NT2/D1 (cell line): ENCODE measurements at regions not wholly inside any gene's neighbourhood (a gene's known extent, or its start where the extent isn't known, plus 50 kb on each side); places are given as distances from the start of the nearest gene placed in this dataset.

Experiments used
- DNase-seq: peaks from one replicate; pipeline ENCODE4 v3.0.0-alpha.2; 2011; ENCODE audit warnings: low read depth, low spot score
- H3K27me3 ChIP-seq: 2 replicates; pipeline ENCODE4 v1.6.0; 2011; ENCODE audit warnings: mild to moderate bottlenecking; ENCODE audit not compliant: insufficient read length, insufficient read depth
- H3K36me3 ChIP-seq: 2 replicates; pipeline ENCODE4 v1.6.1; 2011; ENCODE audit warnings: mild to moderate bottlenecking, low read length, mixed read lengths; ENCODE audit not compliant: insufficient read depth, insufficient read length
- H3K4me1 ChIP-seq: 2 replicates; pipeline ENCODE4 v1.5.1; 2011; ENCODE audit not compliant: insufficient read depth, insufficient read length
- H3K4me3 ChIP-seq: 2 replicates; pipeline ENCODE4 v1.5.1; 2011; ENCODE audit warnings: low read depth; ENCODE audit not compliant: insufficient read length
- H3K9ac ChIP-seq: 2 replicates; pipeline ENCODE4 v1.6.0; 2011; ENCODE audit warnings: low read depth; ENCODE audit not compliant: insufficient read length
- H3K9me3 ChIP-seq: 2 replicates; pipeline ENCODE4 v1.5.1; 2011; ENCODE audit warnings: mild to moderate bottlenecking, low read length; ENCODE audit not compliant: insufficient read depth
- SUZ12 ChIP-seq: IDR thresholded peaks from 2 replicates; pipeline ENCODE4 v1.6.1; 2011; ENCODE audit not compliant: insufficient read length, insufficient read depth; ENCODE audit errors: extremely low read depth
- YY1 ChIP-seq: IDR thresholded peaks from 2 replicates; pipeline ENCODE4 v1.6.1; 2011; ENCODE audit not compliant: insufficient read length, insufficient read depth
- ZNF274 ChIP-seq: IDR thresholded peaks from 2 replicates; pipeline ENCODE4 v1.6.1; 2011; ENCODE audit warnings: mild to moderate bottlenecking, low read depth, low read length

DNA sequence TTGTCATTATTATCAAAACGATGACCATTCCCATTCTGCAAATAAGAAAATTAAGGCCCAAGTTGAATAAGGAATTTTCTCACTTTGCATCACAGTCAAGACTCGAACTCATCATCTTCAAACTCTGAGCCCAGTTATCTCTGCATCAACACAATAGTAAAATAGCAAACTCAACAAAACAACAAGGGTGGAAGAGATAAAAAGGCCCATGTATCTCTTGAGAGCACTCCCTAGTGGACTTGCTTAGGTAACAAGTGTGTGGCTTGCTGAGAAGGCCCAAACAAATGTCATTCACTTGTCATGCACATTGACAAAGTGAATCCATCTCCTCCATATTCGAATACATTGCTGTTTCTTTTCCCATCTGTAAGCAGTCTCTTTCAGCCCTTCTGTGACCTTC lies 412.0 kb upstream of the MAF start:
- H3K4me3 ChIP-seq = no peak overlapping the region
- DNase-seq = no peak
- H3K27me3 ChIP-seq = no peaks in the 10 kb centered on the region
- TF ChIP-seq ZNF274 (no peak), SUZ12 (no peak), YY1 (no peak)
- no peaks in the 10 kb centered on the region for H3K36me3 ChIP-seq
- no peaks in the 10 kb centered on the region for H3K9me3 ChIP-seq
- H3K4me1 ChIP-seq = no peaks in the 10 kb centered on the region
- no peak overlapping the region for H3K9ac ChIP-seq

DNA sequence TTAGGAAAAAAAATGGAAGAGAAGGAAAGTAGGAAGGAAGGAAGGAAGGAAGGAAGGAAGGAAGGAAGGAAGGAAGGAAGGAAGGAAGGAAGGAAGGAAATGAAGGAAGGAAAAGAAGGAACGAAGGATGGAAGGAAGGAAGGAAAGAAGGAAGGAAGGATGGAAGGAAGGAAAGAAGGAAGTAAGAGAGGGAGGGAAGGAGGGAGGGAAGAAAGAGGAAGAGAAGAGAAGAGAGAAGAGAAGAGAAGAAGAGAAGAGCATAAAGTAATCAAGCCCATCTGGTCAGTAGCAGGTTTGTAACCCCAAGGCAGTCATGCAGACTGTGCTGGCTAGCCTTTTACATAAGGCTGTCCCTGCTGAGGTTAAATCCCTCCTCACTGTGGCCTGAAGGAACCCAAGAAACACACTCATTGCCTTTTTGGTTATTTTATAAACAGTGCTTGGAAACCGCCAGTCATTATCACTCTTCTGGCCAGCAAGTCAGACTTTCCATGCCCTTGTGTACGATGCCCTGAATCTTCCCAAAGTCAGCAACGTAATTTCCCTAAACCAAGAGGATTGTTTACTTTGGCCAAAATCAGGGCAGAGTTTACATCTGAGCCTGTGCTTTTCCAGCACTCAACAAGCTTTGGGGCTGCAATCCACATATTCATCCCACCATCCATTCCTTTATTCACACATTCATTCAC lies 409.6 kb upstream of the MAF start:
- Histone ChIP-seq H3K9me3 (no peaks in the 10 kb centered on the region), H3K4me1 (no peaks in the 10 kb centered on the region), H3K27me3 (no peaks in the 10 kb centered on the region), H3K36me3 (no peaks in the 10 kb centered on the region), H3K9ac (no peak overlapping the region), H3K4me3 (no peak overlapping the region)
- no peak for TF ChIP-seq SUZ12
- DNase-seq = no peak

DNA sequence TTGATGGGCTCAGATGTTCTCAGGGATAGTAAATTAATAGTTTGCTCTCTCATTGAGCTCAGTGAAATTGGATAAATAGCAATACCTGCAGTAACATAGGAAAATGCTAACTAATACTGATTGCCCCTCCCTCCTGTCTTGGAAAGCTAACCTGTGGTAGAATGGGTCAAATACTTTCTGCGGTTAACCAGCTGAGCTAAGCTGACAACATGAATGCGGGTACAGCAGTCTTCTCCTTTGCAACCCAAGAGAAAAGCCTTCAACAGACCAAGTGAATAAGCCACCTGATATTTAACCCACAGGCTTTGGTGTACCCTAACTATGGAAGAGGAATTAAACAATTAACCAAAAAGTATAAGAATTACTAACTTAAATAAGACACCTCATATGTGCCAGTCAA lies 408.3 kb upstream of the MAF start:
- DNase-seq = no peak
- Histone ChIP-seq H3K4me3 (no peak overlapping the region), H3K4me1 (no peaks in the 10 kb centered on the region), H3K27me3 (no peaks in the 10 kb centered on the region), H3K36me3 (no peaks in the 10 kb centered on the region), H3K9ac (no peak overlapping the region), H3K9me3 (no peaks in the 10 kb centered on the region; the same call in 1 of the 2 replicates)
- TF ChIP-seq YY1 (no peak), SUZ12 (no peak)

DNA sequence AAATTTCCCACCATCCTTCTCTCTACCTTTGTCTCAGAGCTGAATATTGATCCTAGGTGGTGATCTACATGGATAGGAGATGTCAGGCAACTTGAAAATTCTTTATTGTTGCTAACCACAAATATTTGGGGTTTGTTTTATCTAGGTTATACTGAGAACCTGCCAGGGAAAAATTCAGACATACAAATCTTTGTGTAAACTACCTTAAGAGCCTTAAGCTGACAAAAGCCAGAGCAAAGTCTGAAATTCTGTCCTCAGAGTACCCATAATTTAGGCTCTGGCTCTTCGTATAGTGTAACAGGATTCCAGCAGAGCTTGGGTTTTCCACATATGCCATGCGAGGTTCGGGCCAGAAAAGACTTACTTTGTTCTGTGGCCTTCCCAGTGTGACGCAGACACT lies 406.7 kb upstream of the MAF start:
- no peak for TF ChIP-seq YY1
- TF ChIP-seq SUZ12 = no peak
- TF ChIP-seq ZNF274 = no peak
- no peaks in the 10 kb centered on the region for H3K36me3 ChIP-seq
- no peak for DNase-seq
- H3K27me3 ChIP-seq = no peaks in the 10 kb centered on the region
- no peaks in the 10 kb centered on the region for H3K4me1 ChIP-seq
- no peak overlapping the region for H3K9ac ChIP-seq
- H3K9me3 ChIP-seq = no peaks in the 10 kb centered on the region; the same call in 1 of the 2 replicates
- no peak overlapping the region for H3K4me3 ChIP-seq

DNA sequence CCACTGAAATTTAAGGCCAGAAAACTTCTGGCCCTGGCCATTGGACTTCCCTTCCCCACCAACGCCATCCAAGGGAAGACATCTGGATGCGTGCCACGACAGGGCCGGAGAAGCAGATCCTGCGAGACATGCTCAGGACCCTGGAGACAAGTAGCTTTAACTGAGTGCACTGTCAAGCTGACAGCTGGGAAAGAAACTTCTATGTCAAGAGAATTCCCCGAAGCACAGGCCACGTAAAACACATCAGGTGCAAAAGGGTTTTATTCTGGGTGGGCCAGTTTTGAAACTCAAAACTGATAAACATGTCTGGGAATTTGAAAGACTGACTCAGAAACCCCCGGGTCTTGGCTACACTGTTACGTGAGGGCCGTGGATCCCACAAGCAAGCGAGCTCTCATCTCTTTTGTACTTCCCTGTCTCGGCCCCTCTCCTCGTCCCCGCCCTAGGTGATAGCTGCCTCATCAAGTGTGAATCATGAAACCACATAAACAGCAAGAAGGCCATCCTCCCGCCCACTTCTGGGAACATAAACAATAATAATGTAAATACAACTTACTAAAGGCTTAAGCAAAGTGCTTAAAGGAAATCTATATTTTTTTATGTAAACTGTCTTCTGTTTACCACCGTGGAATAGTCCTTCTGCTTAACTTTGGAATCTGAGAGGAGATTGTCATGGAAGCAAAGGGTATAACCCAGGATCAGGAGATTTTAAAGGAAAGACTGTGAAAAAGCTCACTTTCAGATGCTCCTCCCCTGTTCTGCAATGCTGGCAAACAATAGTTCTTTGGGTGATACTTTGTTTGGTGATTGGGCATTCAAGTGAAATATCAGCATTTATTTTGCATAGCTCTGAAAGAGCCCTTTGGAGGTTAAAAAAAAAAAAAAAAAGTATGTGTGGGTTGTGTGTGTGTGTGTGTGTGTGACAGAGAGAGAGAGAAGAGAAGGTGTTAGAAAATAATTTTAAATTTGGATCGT lies 406.0 kb upstream of the MAF start:
- H3K27me3 ChIP-seq = no peaks in the 10 kb centered on the region
- no peaks in the 10 kb centered on the region for H3K4me1 ChIP-seq
- H3K9ac ChIP-seq = no peak overlapping the region
- H3K9me3 ChIP-seq = no peaks in the 10 kb centered on the region; the same call in 1 of the 2 replicates
- no peak for TF ChIP-seq YY1
- TF ChIP-seq ZNF274 = no peak
- TF ChIP-seq SUZ12 = no peak
- DNase-seq = no peak
- H3K36me3 ChIP-seq = no peaks in the 10 kb centered on the region
- no peak overlapping the region for H3K4me3 ChIP-seq

DNA sequence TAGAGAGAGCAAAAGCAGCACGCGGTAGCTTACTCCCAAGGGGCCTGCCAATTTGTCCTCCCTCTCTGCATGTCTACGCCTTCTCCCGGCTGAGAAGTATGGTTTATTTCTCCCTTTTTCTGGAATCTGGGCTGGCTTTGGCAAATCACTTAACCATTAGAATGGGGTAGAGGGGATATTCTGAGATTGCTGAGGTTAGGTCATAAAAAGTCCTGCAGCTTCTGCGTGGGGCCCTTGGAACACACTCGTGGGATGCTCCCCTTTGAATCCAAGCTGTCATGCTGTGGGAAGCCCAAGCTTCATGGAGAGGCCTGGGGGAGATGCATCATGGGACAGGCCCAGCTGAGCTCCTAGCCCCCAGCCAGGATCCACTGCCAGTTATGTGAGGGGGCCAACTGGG lies 403.6 kb upstream of the MAF start:
- Histone ChIP-seq H3K9ac (no peak overlapping the region), H3K4me1 (no peaks in the 10 kb centered on the region), H3K9me3 (no peaks in the 10 kb centered on the region; the same call in 1 of the 2 replicates), H3K4me3 (no peak overlapping the region), H3K27me3 (no peaks in the 10 kb centered on the region), H3K36me3 (no peaks in the 10 kb centered on the region)
- TF ChIP-seq SUZ12 = no peak
- no peak for TF ChIP-seq ZNF274
- no peak for TF ChIP-seq YY1
- DNase-seq = no peak

DNA sequence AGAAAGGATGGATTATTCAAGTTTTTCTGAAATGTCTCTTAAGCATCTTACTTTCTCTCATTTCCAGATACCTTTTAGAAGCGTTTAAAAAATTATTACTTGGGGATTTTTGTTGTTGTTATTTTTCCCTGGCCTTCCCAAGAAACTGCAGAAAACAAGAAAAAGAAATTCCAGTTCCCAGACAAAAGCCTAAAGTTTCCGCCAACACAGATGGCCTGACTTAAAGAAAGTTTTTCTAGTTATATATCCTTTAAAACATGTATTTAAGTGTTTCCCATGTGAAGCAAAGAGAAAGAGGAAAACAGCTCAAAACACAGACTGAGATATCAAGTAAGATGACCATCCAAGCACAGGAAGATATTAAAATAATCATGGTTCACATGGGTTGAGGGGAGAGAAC lies 401.7 kb upstream of the MAF start:
- no peak for DNase-seq
- Histone ChIP-seq H3K27me3 (no peaks in the 10 kb centered on the region), H3K36me3 (no peaks in the 10 kb centered on the region), H3K4me1 (no peaks in the 10 kb centered on the region), H3K4me3 (no peak overlapping the region), H3K9me3 (no peaks in the 10 kb centered on the region; the same call in 1 of the 2 replicates), H3K9ac (no peak overlapping the region)
- no peak for TF ChIP-seq ZNF274
- TF ChIP-seq YY1 = no peak
- TF ChIP-seq SUZ12 = no peak
